HepG2 (cell line): ENCODE measurements at regions not wholly inside any gene's neighbourhood (a gene's known extent, or its start where the extent isn't known, plus 50 kb on each side); places are given as distances from the start of the nearest gene placed in this dataset.

Experiments used
- ATAC-seq: fragments of 200-7000 bp; cut with Tn5 transposase; 3 replicates; pipeline ENCODE4 v1.9.1; 2020; ENCODE audit warnings: mild to moderate bottlenecking, moderate library complexity
- BruUV-seq: library from RNA; stranded (reverse); fragments of 400-500 nt; replicated peaks from 2 replicates; lab custom pipeline; 2021; lab: Mats Ljungman, UMichigan
- CTCF ChIA-PET: fragments of 300-600 bp; formaldehyde crosslinking; extraction: SDS; loops from one replicate; lab custom pipeline; 2021; ENCODE audit warnings: low total read pairs, inconsistent platforms, low intra/inter-chr PET ratio; lab: Yijun Ruan, JAX
- POLR2A ChIA-PET: fragments of 350-600 bp; sonication (Branson Sonifier 250); formaldehyde crosslinking; loops from one replicate; lab custom pipeline; 2020; ENCODE audit warnings: antibody characterized with exemption, inconsistent platforms; lab: Yijun Ruan, JAX
- DNase-seq: peaks from one replicate; pipeline ENCODE4 v3.0.0-alpha.2; 2015; ENCODE audit warnings: low spot score
- FAIRE-seq: peaks from 3 replicates; lab custom pipeline; 2011; peaks lifted over from hg19 to GRCh38; lab: Jason Lieb, UNC
- H2AFZ ChIP-seq: one replicate; pipeline ENCODE4 v1.6.1; 2011; ENCODE audit warnings: low read length, inconsistent platforms
- H3K27ac ChIP-seq: fragments of 300-600 bp; 3 replicates; pipeline ENCODE4 v1.8.0; 2011; ENCODE audit warnings: mixed run types, mild to moderate bottlenecking, mixed read lengths, low read length, inconsistent platforms; ENCODE audit not compliant: insufficient read depth; ENCODE audit errors: extremely low read length
- H3K27me3 ChIP-seq, 2 experiments: fragments of 200-600 bp in 1 of 2; 2 replicates in 1 of 2; 3 replicates in 1 of 2; pipeline versions ENCODE4 v1.6.0 to v1.8.0; 2011; ENCODE audit warnings: low read length in 2 of 2, mild to moderate bottlenecking in 2 of 2, moderate library complexity in 2 of 2, inconsistent platforms in 1 of 2; ENCODE audit not compliant: insufficient read depth in 2 of 2, control insufficient read depth in 1 of 2
- H3K36me3 ChIP-seq, 2 experiments: fragments of 200-600 bp in 1 of 2; replicated peaks in 1 of 2; 2 replicates in 1 of 2; 3 replicates in 1 of 2; pipeline versions ENCODE4 v1.5.1 to v1.8.0; 2011; ENCODE audit warnings: low read length in 2 of 2, inconsistent platforms in 1 of 2; ENCODE audit not compliant: insufficient read depth in 2 of 2, control insufficient read depth in 1 of 2
- H3K4me1 ChIP-seq: 2 replicates; pipeline ENCODE4 v1.5.1; 2012; ENCODE audit warnings: low read length, inconsistent platforms; ENCODE audit not compliant: insufficient read depth
- H3K4me2 ChIP-seq: 2 replicates; pipeline ENCODE4 v1.6.0; 2011; ENCODE audit warnings: low read depth, low read length, inconsistent platforms
- H3K4me3 ChIP-seq, 3 experiments: fragments of 200-600 bp in 1 of 3; sonication (generic), shearing (Covaris generic) in 1 of 3; replicated peaks in 1 of 3; 2 replicates each; pipeline ENCODE4 v1.5.1; 2011 to 2016; ENCODE audit warnings: low read length in 3 of 3, inconsistent platforms in 2 of 3, low read depth in 2 of 3, mild to moderate bottlenecking in 2 of 3, control low read depth in 1 of 3, mixed read lengths in 1 of 3; ENCODE audit not compliant: insufficient read depth in 1 of 3
- H3K79me2 ChIP-seq: one replicate; pipeline ENCODE4 v1.6.1; 2011; ENCODE audit warnings: low read length, inconsistent platforms; ENCODE audit not compliant: insufficient read depth
- H3K9ac ChIP-seq: 2 replicates; pipeline ENCODE4 v1.6.0; 2011; ENCODE audit warnings: mild to moderate bottlenecking, low read depth, low read length, inconsistent platforms; ENCODE audit not compliant: insufficient read depth
- H3K9me3 ChIP-seq: 2 replicates; pipeline ENCODE4 v1.5.1; 2012; ENCODE audit warnings: mild to moderate bottlenecking, low read length
- H4K20me1 ChIP-seq: 2 replicates; pipeline ENCODE4 v1.6.0; 2011; ENCODE audit warnings: inconsistent platforms, mild to moderate bottlenecking, low read length, moderate library complexity; ENCODE audit not compliant: insufficient read depth
- CREB1 ChIP-seq, 2 experiments: fragments of 450-650 bp in 1 of 2; IDR thresholded peaks; 2 replicates each; pipeline ENCODE4 v1.6.1; 2016 to 2017; ENCODE audit warnings: control low read depth in 1 of 2, mild to moderate bottlenecking in 1 of 2, missing compliant biosample characterization in 1 of 2, missing genetic modification characterization in 1 of 2
- GABPA ChIP-seq, 2 experiments: IDR thresholded peaks; 2 replicates each; pipeline ENCODE4 v1.6.1; 2011 to 2016; ENCODE audit warnings: low read depth in 2 of 2, low read length in 1 of 2, missing biosample characterization in 1 of 2, missing genetic modification characterization in 1 of 2
- KLF16 ChIP-seq, 2 experiments: sonication (generic) in 1 of 2; formaldehyde crosslinking in 1 of 2; IDR thresholded peaks; 2 replicates each; pipeline versions ENCODE4 v1.6.1 to v1.8.0; 2016 to 2023; ENCODE audit warnings: missing genetic modification reagents in 2 of 2, missing compliant biosample characterization in 1 of 2
- SKIL ChIP-seq: sonication (generic); formaldehyde crosslinking; IDR thresholded peaks from 2 replicates; pipeline ENCODE4 v1.8.0; 2022; ENCODE audit warnings: missing genetic modification reagents, mild to moderate bottlenecking, moderate library complexity, borderline replicate concordance
- SSRP1 ChIP-seq: IDR thresholded peaks from 2 replicates; pipeline ENCODE4 v1.6.1; 2016; ENCODE audit warnings: control low read depth
- whole genome bisulfite sequencing: methylation state at CpG from one replicate; pipeline ENCODE4 v1.1.6; 2017; ENCODE audit warnings: low lambda C conversion rate; 5-methylcytosine and 5-hydroxymethylcytosine counted together
- in situ Hi-C: cut with HindIII; loops from 2 replicates; pipeline ENCODE4 v1.10.0; 2017; ENCODE audit warnings: low pct_unique_long_range_greater_than_20kb; ENCODE audit not compliant: extremely low pct_ligation_motif_present
- intact Hi-C: fragments of 100-400 bp; cut with micrococcal nuclease; formaldehyde crosslinking; loops from one replicate; pipeline ENCODE4 v1.10.0; 2022; ENCODE audit not compliant: unreplicated experiment
- TF ChIP-seq, protein P1 (sequence below): sonication (generic); formaldehyde crosslinking; IDR thresholded peaks from 2 replicates; pipeline ENCODE4 v1.5.0; 2020; ENCODE audit warnings: mild to moderate bottlenecking, missing genetic modification reagents, moderate library complexity

- peak; percentile 35 for DNase-seq
- no peak overlapping the region for H3K4me2 ChIP-seq
- 11% methylated on average over 1 of the region's 1 CpG for WGBS
- TF ChIP-seq SKIL (CRISPR knock-in tag) (no peak), GABPA (IDR thresholded peaks at IDR 0.05; ENCODE audit: low read depth, low read length) (no peak), GABPA (CRISPR knock-in tag; IDR thresholded peaks at IDR 0.05; ENCODE audit: low read depth) (no peak), CREB1 (IDR thresholded peaks at IDR 0.05) (0 out of 2 replicates have a peak, but pooled peaks have one; percentile 6), CREB1 (CRISPR knock-in tag; IDR thresholded peaks at IDR 0.05) (no peak), KLF16 (CRISPR knock-in tag; IDR thresholded peaks at IDR 0.05) (no peak), SSRP1 (CRISPR knock-in tag) (no peak)
- TF ChIP-seq, protein P1, sequence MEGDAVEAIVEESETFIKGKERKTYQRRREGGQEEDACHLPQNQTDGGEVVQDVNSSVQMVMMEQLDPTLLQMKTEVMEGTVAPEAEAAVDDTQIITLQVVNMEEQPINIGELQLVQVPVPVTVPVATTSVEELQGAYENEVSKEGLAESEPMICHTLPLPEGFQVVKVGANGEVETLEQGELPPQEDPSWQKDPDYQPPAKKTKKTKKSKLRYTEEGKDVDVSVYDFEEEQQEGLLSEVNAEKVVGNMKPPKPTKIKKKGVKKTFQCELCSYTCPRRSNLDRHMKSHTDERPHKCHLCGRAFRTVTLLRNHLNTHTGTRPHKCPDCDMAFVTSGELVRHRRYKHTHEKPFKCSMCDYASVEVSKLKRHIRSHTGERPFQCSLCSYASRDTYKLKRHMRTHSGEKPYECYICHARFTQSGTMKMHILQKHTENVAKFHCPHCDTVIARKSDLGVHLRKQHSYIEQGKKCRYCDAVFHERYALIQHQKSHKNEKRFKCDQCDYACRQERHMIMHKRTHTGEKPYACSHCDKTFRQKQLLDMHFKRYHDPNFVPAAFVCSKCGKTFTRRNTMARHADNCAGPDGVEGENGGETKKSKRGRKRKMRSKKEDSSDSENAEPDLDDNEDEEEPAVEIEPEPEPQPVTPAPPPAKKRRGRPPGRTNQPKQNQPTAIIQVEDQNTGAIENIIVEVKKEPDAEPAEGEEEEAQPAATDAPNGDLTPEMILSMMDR (CRISPR knock-in tag), result peak; percentile 29; the same call in 1 of the 2 replicates
- ATAC-seq, result no peak
- H3K36me3 ChIP-seq, result no peaks in the 10 kb centered on the region
- in situ Hi-C loops, result loop anchor here (10.0 to 25.0 kb wide), 3 partner anchors 459 to 977 kb away; no protein-coding TSS in a partner anchor
- no peaks in the 10 kb centered on the region for H3K9me3 ChIP-seq
- CTCF ChIA-PET, result interaction anchor here (1.0 to 1.6 kb wide), 2 partner anchors 456 to 972 kb away, joined by 3 to 7 read pairs; no protein-coding TSS in a partner anchor
- no peaks in the 10 kb centered on the region for H3K4me1 ChIP-seq
- no peaks in the 10 kb centered on the region; a peak in 1 of 5 replicates for H3K27me3 ChIP-seq
- no TSS peak for BruUV-seq
- H3K79me2 ChIP-seq, result no peaks in the 10 kb centered on the region
- no peak overlapping the region for H3K4me3 ChIP-seq
- H3K9ac ChIP-seq, result no peak overlapping the region
- no peaks in the 10 kb centered on the region for H4K20me1 ChIP-seq
- H3K27ac ChIP-seq, result no peak overlapping the region
- intact Hi-C loops, result loop anchor here (1.0 kb wide), 1 partner anchor 456 kb away; no protein-coding TSS in a partner anchor
- POLR2A ChIA-PET, result no interaction called here
- no peak for FAIRE-seq
- no peak overlapping the region for H2AFZ ChIP-seq
Observed at GRCh38 chr18:40935423-40935822, 1019.6 kb upstream of the PIK3C3 start.
